ENCODE measurements at regions not wholly inside any gene's neighbourhood (a gene's known extent, or its start where the extent isn't known, plus 50 kb on each side); places are given as distances from the start of the nearest gene placed in this dataset.

- no peak for DNase-seq
- H3K27me3 ChIP-seq, result peaks cover 9% of the 10 kb centered on the region; the same call in 1 of the 2 replicates
These were observed 280.5 kb downstream of the ICE1 start for GRCh38 chr5:5702934-5703333.

DNA sequence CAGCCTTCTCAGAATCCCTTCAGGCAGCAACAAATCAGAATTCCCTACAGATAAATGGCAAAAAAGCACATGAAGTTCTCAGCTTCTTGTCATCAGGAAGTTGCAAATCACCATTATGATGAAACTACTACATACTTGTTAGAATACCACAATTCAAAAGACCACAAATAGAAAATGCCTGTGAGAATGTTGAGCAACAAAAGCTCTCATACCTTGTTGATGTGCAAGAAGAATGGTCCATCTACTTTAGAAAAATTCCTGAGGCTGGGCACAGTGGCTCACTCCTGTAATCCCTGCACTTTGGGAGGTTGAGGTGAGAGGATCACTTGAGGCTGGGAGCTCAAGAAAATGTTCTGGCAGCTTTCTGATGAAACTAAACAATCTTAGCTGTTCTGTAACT, 278.1 kb downstream of the ICE1 start:
- peaks cover 11% of the 10 kb centered on the region for H3K9me3 ChIP-seq
- no peak overlapping the region for H3K4me3 ChIP-seq
- no peak for DNase-seq
- peaks cover 10% of the 10 kb centered on the region for H3K27me3 ChIP-seq
- H3K36me3 ChIP-seq, result no peaks in the 10 kb centered on the region

More at GRCh38 chr5:5702934-5703333, 280.5 kb downstream of the ICE1 start:
- no peak overlapping the region for H3K4me3 ChIP-seq
- no peaks in the 10 kb centered on the region; the same call in 1 of the 2 replicates for H3K9me3 ChIP-seq
- H3K36me3 ChIP-seq, result no peaks in the 10 kb centered on the region

DNA sequence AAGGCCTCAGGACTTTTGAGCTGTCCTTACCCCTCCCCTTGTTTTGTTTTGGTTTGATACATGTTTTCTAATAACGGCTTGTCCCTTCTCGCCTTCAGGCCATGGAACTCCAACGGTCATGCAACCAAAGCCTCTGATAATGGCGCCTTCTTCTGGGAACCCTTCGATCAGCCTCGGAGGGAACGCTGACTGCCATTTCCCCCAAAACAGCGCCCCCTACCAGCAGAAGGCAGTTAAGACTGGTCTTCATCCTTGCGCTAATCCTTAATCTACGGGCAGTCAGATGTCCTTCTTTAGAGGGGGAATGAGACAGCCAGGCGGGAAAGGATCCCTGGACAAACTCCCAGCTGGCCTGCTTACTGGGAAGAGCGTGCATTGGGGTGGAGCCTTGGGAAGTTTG, 276.6 kb downstream of the ICE1 start:
- DNase-seq, result no peak
- Histone ChIP-seq H3K36me3 (no peaks in the 10 kb centered on the region), H3K9me3 (peaks cover 11% of the 10 kb centered on the region), H3K4me3 (no peak overlapping the region), H3K27me3 (peaks cover 6% of the 10 kb centered on the region)

DNA sequence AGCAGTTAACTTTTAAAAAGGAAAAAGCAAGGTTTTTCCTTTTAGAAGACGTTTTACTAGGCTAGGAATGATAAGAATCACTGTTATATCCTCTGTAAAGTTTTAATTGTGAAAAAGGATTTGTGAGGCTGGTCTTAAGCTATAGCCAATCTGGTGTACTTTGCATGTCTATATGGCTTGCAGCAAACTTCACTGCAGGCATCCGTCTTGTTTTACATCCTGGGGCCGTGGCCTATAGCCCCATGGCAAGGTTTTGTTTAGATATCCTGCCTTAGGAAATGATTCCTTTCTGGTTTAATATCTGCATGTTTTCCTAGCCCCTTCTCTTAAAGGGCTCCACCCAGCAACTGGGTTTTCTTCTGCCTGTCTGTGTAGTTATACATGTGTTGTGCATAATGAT, 272.8 kb downstream of the ICE1 start:
- H3K4me3 ChIP-seq, result no peak overlapping the region
- DNase-seq, result no peak
- H3K27me3 ChIP-seq, result peaks cover 21% of the 10 kb centered on the region
- H3K36me3 ChIP-seq, result no peaks in the 10 kb centered on the region
- H3K9me3 ChIP-seq, result peaks cover 12% of the 10 kb centered on the region

- H3K9me3 ChIP-seq, result peaks cover 2% of the 10 kb centered on the region; the same call in 1 of the 2 replicates
- H3K36me3 ChIP-seq, result no peaks in the 10 kb centered on the region
- no peak overlapping the region for H3K4me3 ChIP-seq
- no peak for DNase-seq
- peaks cover 30% of the 10 kb centered on the region for H3K27me3 ChIP-seq
These were observed 266.4 kb downstream of the ICE1 start for GRCh38 chr5:5688925-5689310.

DNA sequence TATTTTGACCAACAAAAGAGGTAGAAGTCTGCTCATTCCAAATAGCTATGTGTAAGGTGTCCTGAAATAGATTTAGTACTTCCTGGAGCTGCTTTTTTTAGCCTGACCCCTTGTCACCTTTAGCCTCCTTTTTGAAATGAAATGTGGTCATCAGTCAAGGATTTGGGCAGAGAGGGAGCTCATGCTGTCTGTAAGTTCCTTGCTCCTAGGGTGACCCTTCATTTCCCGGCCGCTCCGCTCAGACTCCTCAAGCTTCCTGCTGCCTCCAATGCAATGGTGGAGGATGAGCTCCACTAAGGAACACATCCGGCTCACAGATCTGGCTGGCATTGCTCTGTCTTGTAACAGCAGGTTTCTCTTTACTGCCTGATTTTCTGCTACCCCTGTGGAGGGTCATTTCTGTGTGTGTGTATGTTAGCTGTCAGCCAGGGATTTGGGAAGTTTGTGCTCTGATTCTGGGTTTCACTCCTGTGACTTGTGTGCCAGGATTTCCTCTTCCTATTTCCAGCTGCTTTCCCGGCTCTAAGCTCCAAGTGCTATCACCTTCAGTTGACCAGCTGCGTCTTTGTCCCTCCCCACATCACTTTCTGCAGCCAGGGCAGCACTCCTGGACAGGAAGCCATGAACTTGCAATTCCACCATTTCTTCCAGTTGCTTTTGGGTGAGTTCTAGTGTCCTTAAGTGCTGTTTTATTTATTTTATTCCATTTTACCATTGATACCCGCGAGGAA, 265.9 kb downstream of the ICE1 start:
- no peak for DNase-seq
- Histone ChIP-seq H3K4me3 (no peak overlapping the region), H3K9me3 (no peaks in the 10 kb centered on the region), H3K27me3 (peaks cover 29% of the 10 kb centered on the region), H3K36me3 (no peaks in the 10 kb centered on the region)

- no peak for DNase-seq
- Histone ChIP-seq H3K9me3 (peaks cover 5% of the 10 kb centered on the region; the same call in 1 of the 2 replicates), H3K36me3 (no peaks in the 10 kb centered on the region), H3K27me3 (peaks cover 23% of the 10 kb centered on the region), H3K4me3 (no peak overlapping the region)
These were observed 264.6 kb downstream of the ICE1 start for GRCh38 chr5:5687113-5687512.

DNA sequence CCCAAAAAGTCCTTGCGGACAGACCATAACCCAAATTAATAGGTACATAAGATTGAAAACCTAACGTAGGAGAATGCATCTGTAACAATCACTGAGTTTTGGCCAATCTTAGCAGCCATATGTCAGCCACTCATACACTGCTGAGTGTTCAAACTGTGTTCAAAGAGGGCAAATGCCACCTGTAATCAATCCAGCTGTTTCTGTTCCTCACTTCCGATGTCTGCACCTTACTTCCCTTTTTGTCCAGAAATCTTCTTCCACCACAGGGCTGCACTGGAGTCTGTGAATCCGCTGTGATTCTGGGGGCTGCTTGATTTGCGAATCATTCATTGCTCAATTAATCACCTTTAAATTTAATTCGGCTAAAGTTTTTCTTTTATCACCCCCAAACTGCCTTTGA, 263.9 kb downstream of the ICE1 start:
- Histone ChIP-seq H3K9me3 (peaks cover 5% of the 10 kb centered on the region; the same call in 1 of the 2 replicates), H3K27me3 (peaks cover 22% of the 10 kb centered on the region), H3K36me3 (no peaks in the 10 kb centered on the region), H3K4me3 (no peak overlapping the region)
- DNase-seq, result no peak

DNA sequence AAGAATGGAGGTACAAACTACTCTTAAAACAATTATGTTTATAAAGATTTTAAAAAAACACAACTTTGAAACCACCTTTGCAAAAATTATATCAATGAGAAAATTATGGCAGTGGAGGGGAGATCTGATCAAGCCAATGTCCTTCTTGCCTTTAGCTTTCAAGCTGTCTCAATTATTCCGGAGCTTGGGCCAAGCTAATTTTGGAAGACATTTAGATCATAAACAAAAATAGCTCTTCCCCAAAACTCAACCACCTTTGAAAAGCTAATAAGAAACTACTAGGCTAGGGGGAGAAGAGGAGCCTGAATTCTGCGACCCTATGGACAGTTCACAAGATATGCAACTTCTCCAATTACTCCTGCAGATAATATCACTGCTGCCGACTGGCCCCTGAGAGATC, 263.3 kb downstream of the ICE1 start:
- no peak for DNase-seq
- peaks cover 5% of the 10 kb centered on the region; the same call in 1 of the 2 replicates for H3K9me3 ChIP-seq
- no peaks in the 10 kb centered on the region for H3K36me3 ChIP-seq
- H3K27me3 ChIP-seq, result peaks cover 25% of the 10 kb centered on the region
- H3K4me3 ChIP-seq, result no peak overlapping the region

GRCh38 chr5:5683174-5683573, 260.7 kb downstream of the ICE1 start:
- DNase-seq, result no peak
- H3K4me3 ChIP-seq, result no peak overlapping the region
- H3K27me3 ChIP-seq, result peaks cover 13% of the 10 kb centered on the region

GRCh38 chr5:5678909-5679308, 256.4 kb downstream of the ICE1 start:
- peak; percentile 51 for DNase-seq
- Histone ChIP-seq H3K27me3 (peaks cover 6% of the 10 kb centered on the region), H3K9me3 (peaks cover 5% of the 10 kb centered on the region; the same call in 1 of the 2 replicates), H3K36me3 (no peaks in the 10 kb centered on the region), H3K4me3 (no peak overlapping the region)

More at GRCh38 chr5:5683174-5683573, 260.7 kb downstream of the ICE1 start:
- peaks cover 5% of the 10 kb centered on the region; the same call in 1 of the 2 replicates for H3K9me3 ChIP-seq
- no peaks in the 10 kb centered on the region for H3K36me3 ChIP-seq

- no peak for DNase-seq
These were observed 255.3 kb downstream of the ICE1 start for GRCh38 chr5:5677738-5678137.

DNA sequence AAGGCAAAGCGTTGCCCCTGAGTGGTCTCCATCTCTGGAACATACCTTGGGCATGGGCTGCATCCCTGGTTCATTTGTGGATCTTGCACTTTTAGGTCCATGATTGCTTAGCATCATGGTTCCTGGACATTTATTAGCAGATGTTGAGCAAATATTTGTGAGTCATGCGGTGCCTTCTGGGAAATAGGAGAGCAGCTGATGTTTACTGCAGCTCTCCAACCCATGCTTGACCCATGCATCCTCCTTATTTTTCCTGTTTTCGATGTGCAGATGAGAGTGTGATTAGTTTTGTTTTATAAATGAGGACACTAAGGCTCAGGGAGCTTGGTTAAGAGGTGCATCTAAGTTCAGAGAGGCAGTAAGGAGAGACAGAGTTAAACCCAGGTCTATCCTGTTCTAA, 253.7 kb downstream of the ICE1 start:
- H3K4me3 ChIP-seq, result no peak overlapping the region
- H3K36me3 ChIP-seq, result no peaks in the 10 kb centered on the region
- peaks cover 2% of the 10 kb centered on the region for H3K27me3 ChIP-seq
- no peak for DNase-seq
- no peaks in the 10 kb centered on the region for H3K9me3 ChIP-seq

More at GRCh38 chr5:5677738-5678137, 255.3 kb downstream of the ICE1 start:
- H3K27me3 ChIP-seq, result peaks cover 6% of the 10 kb centered on the region
- no peaks in the 10 kb centered on the region; the same call in 1 of the 2 replicates for H3K9me3 ChIP-seq
- H3K36me3 ChIP-seq, result no peaks in the 10 kb centered on the region
- no peak overlapping the region for H3K4me3 ChIP-seq

- H3K36me3 ChIP-seq, result no peaks in the 10 kb centered on the region
- H3K9me3 ChIP-seq, result no peaks in the 10 kb centered on the region
- no peaks in the 10 kb centered on the region; the same call in none of the 2 replicates for H3K27me3 ChIP-seq
- H3K4me3 ChIP-seq, result no peak overlapping the region
- DNase-seq, result no peak
These were observed 253.0 kb downstream of the ICE1 start for GRCh38 chr5:5675511-5675910.

DNA sequence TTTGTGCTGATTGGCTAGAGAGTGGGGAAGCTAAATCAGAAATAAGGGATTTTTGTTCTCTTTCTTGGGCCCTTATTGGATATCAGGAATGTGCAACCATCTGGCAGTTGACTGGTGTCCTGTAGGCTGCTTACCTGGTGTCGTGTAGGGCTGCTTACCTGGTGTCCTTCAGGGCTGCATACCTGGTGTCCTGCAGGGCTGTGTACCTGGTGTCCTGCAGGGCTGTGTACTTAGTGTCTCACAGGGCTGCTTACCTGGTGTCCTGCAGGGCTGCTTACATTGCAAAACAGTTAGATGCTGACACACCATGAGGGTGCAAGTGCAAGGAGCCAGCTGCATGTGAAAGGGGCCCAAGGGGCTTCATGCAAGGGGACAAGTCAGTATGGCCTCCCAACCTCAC, 249.3 kb downstream of the ICE1 start:
- Histone ChIP-seq H3K36me3 (no peaks in the 10 kb centered on the region), H3K4me3 (no peak overlapping the region), H3K9me3 (no peaks in the 10 kb centered on the region), H3K27me3 (no peaks in the 10 kb centered on the region; the same call in 1 of the 2 replicates)
- no peak for DNase-seq

DNA sequence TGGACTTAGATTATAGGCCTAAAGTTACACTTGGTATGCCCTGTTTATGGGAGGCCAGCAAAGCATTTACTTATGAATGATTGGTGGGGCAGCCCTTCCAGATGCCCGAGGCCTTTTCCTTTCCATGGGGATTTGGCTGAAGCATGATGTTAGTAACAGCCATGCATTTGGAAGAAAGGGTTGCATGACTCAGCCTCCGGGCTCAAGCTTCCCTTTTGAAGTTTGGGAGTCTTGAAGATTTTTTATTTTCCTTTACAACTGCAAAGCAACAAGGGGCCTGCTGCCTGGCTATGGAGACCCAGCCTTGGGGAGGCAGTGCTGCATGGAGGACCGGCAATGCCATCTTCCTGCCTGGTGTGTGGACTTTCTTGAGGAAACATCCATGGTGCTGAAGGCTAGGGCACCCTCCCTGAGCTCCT, 244.7 kb downstream of the ICE1 start:
- no peaks in the 10 kb centered on the region for H3K36me3 ChIP-seq
- DNase-seq, result peak; percentile 87
- H3K9me3 ChIP-seq, result no peaks in the 10 kb centered on the region
- no peaks in the 10 kb centered on the region for H3K27me3 ChIP-seq
- no peak overlapping the region for H3K4me3 ChIP-seq

- no peaks in the 10 kb centered on the region for H3K9me3 ChIP-seq
- no peak overlapping the region for H3K4me3 ChIP-seq
- H3K36me3 ChIP-seq, result no peaks in the 10 kb centered on the region
- DNase-seq, result no peak
- H3K27me3 ChIP-seq, result no peaks in the 10 kb centered on the region
These were observed 243.9 kb downstream of the ICE1 start for GRCh38 chr5:5666369-5666768.

- Histone ChIP-seq H3K27me3 (0 out of 2 replicates have a peak, but pooled peaks cover 3% of the 10 kb centered on the region), H3K9me3 (no peaks in the 10 kb centered on the region), H3K4me3 (no peak overlapping the region), H3K36me3 (no peaks in the 10 kb centered on the region)
- DNase-seq, result no peak
These were observed 243.5 kb downstream of the ICE1 start for GRCh38 chr5:5666076-5666365.

Measured in MG63 (cell line).